SK-N-SH treated with all-trans-retinoic acid at 6 μM for 48 hours (cell line): ENCODE measurements at regions not wholly inside any gene's neighbourhood (a gene's known extent, or its start where the extent isn't known, plus 50 kb on each side); places are given as distances from the start of the nearest gene placed in this dataset.

Experiments
- ISL1 ChIP-seq: fragments of 250-450 bp; sonication (Bioruptor Pico); IDR thresholded peaks from 2 replicates; pipeline ENCODE4 v2.1.2; 2022; ENCODE audit warnings: mild to moderate bottlenecking, moderate library complexity
- TCF4 ChIP-seq: fragments of 250-450 bp; sonication (Bioruptor Pico); IDR thresholded peaks from 2 replicates; pipeline ENCODE4 v1.8.0; 2021; ENCODE audit warnings: mild to moderate bottlenecking, moderate library complexity, borderline replicate concordance
- ZFP3 ChIP-seq: fragments of 250-450 bp; sonication (Bioruptor Pico); IDR thresholded peaks from 2 replicates; pipeline ENCODE4 v1.5.0; 2020; ENCODE audit warnings: mild to moderate bottlenecking, moderate library complexity
- ZNF8 ChIP-seq: fragments of 450-650 bp; formaldehyde crosslinking; IDR thresholded peaks from 2 replicates; pipeline ENCODE4 v1.5.0; 2020; ENCODE audit warnings: mild to moderate bottlenecking, moderate library complexity
- TF ChIP-seq, protein P1 (sequence below): fragments of 250-450 bp; sonication (Bioruptor Pico); IDR thresholded peaks from 2 replicates; pipeline ENCODE4 v1.8.0; 2020; ENCODE audit warnings: mild to moderate bottlenecking, moderate library complexity, borderline replicate concordance

DNA sequence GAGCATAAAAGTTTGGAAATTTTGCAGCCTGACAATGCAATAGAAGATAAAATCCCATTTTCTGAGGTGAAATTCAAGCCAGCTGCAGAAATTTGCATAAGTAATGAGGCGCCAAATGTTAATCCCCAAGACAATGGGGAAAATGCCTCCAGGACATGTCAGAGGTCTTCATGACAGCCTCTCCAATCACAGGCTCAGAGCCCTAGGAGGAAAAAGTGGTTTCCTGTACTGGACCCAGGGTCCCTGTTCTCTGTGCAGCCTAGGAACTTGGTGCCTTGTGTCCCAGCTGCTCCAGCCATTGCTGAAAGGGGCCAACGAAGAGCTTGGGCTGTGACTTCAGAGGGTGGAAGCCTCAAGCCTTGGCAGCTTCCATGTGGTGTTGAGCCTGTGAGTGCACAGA lies 1218.1 kb downstream of the GALC start:
- no peak for TF ChIP-seq ZFP3 (CRISPR knock-in tag)
- no peak for TF ChIP-seq TCF4 (CRISPR knock-in tag)
- no peak for TF ChIP-seq ZNF8
- no peak for TF ChIP-seq ISL1 (CRISPR knock-in tag)
- TF ChIP-seq, protein P1, sequence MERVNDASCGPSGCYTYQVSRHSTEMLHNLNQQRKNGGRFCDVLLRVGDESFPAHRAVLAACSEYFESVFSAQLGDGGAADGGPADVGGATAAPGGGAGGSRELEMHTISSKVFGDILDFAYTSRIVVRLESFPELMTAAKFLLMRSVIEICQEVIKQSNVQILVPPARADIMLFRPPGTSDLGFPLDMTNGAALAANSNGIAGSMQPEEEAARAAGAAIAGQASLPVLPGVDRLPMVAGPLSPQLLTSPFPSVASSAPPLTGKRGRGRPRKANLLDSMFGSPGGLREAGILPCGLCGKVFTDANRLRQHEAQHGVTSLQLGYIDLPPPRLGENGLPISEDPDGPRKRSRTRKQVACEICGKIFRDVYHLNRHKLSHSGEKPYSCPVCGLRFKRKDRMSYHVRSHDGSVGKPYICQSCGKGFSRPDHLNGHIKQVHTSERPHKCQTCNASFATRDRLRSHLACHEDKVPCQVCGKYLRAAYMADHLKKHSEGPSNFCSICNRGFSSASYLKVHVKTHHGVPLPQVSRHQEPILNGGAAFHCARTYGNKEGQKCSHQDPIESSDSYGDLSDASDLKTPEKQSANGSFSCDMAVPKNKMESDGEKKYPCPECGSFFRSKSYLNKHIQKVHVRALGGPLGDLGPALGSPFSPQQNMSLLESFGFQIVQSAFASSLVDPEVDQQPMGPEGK (CRISPR knock-in tag): no peak
